Panc1 (cell line): ENCODE measurements at regions not wholly inside any gene's neighbourhood (a gene's known extent, or its start where the extent isn't known, plus 50 kb on each side); places are given as distances from the start of the nearest gene placed in this dataset.

Experiments
- POLR2AphosphoS5 ChIP-seq: IDR thresholded peaks from 2 replicates; pipeline ENCODE4 v1.6.1; 2012; ENCODE audit warnings: mild to moderate bottlenecking, low read depth, low read length, moderate library complexity
- SIN3A ChIP-seq: IDR thresholded peaks from 2 replicates; pipeline ENCODE4 v1.6.1; 2012; ENCODE audit warnings: low read depth, mild to moderate bottlenecking, low read length, moderate library complexity, borderline replicate concordance; ENCODE audit not compliant: insufficient read depth
- TF ChIP-seq, protein P1 (sequence below): fragments of 450-650 bp; IDR thresholded peaks from 2 replicates; pipeline ENCODE4 v1.5.1; 2017; ENCODE audit warnings: mild to moderate bottlenecking

DNA sequence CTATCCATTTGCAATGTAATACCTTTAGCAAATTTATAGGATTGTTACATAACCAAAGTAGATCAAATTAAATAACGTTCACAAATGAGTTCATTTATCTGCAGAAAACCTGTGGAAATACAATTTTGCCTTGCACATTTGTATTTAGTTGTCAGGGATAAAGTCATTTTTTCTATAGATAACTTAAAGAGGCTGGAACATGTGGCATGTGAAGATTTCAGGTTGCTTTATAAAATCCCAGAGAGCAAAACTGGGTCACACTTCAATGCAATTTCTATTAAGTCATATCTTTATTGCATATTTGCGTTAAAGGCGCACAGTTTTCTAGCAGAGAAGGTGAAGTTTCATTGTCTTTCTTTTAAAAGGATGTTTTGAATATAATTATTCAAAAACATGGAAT lies 342.4 kb downstream of the USP25 start:
- TF ChIP-seq, protein P1, sequence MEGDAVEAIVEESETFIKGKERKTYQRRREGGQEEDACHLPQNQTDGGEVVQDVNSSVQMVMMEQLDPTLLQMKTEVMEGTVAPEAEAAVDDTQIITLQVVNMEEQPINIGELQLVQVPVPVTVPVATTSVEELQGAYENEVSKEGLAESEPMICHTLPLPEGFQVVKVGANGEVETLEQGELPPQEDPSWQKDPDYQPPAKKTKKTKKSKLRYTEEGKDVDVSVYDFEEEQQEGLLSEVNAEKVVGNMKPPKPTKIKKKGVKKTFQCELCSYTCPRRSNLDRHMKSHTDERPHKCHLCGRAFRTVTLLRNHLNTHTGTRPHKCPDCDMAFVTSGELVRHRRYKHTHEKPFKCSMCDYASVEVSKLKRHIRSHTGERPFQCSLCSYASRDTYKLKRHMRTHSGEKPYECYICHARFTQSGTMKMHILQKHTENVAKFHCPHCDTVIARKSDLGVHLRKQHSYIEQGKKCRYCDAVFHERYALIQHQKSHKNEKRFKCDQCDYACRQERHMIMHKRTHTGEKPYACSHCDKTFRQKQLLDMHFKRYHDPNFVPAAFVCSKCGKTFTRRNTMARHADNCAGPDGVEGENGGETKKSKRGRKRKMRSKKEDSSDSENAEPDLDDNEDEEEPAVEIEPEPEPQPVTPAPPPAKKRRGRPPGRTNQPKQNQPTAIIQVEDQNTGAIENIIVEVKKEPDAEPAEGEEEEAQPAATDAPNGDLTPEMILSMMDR: no peak
- TF ChIP-seq SIN3A (no peak), POLR2AphosphoS5 (no peak)
